Activated effector memory CD4-positive, alpha-beta T cell treated with Interleukin-2 at 50 U/mL for 16 hours (primary cell): ENCODE measurements at regions not wholly inside any gene's neighbourhood (a gene's known extent, or its start where the extent isn't known, plus 50 kb on each side); places are given as distances from the start of the nearest gene placed in this dataset.

Experiments
- DNase-seq: peaks from one replicate; pipeline ENCODE4 v3.0.0-alpha.2; 2020

DNA sequence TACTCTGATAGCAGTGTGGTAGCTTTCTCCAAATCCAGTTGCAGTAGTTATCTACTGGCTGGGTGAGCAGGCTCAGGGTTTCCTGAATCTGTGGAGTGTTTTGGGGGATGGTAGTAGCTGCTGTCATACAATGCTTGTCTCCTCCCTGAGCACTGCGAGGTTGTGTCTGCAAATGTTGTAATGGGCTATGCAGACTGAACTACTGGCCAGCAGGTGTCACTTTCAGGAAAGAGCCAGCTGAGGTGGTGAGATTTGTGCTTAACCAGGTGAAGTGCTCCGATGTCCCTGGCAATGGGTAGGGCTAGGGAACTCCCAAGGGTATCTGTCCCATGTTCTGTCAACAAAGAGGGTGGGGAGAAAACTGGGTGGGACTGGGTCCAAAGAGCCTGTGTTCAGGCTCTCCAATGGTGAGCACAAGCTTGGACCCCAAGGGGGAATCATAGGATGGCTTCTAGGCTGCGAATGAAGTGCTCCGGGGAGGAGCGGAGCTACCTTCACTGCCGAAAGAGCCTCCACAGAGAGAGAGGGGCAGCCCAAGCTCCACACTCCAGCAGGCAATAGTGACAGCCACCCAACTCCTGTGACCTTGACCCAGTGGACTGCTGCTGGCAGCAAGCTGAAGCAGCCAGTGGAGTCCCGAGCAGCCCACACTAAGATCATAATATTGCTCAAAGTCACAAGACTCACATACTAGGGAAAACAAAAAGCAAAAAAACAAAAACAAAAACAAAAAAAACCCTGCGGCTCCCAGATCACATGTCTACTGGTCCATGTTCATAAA is 1324.0 kb upstream of the USP15 start:
- DNase-seq, result no peak

DNA sequence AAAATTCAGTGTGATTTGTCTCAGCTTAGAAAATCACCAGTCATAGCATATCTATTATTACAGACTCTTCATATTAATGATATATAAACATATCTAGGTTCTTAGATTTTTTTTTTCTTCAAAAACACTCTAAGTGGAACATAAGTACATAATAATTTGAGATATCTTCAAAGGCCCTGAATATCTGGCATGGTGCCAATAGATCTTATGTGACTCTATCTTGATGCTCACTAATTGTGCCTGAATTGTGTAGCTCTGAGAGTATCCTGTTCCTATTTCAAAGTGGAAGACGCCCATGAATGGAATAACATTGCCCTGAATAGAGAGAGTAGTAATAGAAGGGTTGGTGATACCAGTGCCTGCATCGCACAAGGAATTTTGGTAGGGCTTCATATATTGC is 1312.7 kb upstream of the USP15 start:
- no peak for DNase-seq

- DNase-seq, result no peak
These were observed 1293.1 kb upstream of the USP15 start for GRCh38 chr12:60967128-60967527.

GRCh38 chr12:60977966-60978365 is 1282.2 kb upstream of the USP15 start:
- DNase-seq, result no peak

- DNase-seq, result no peak
These were observed 1279.6 kb upstream of the USP15 start for GRCh38 chr12:60980558-60980957.

GRCh38 chr12:60981473-60981872 is 1278.7 kb upstream of the USP15 start:
- no peak for DNase-seq

GRCh38 chr12:60992087-60992486 is 1268.1 kb upstream of the USP15 start:
- DNase-seq, result no peak

- DNase-seq, result no peak
These were observed 1264.9 kb upstream of the USP15 start for GRCh38 chr12:60995256-60995825.

DNA sequence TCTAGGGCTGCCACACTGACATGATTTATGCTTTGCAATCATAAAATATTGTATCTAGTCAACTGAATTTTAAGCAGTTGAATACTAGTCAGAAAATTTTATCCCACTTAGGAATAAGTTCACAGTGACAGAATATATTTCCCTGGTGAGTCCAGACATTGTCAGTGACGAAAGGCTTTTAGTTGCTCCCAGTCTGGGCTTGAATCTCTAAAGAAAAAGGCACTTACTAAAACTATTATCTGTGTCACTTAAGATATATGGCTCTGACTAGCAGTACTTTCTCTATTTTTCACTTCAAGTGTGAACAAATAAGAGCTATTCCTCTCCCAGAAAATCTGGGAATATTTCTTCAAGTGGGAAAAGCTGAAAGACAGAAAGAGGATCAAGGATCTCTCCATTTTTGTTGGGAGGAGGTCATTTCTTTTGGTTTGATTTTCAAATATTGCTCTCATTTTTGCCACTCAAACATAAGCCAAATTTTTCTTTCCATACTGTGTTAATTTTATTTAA is 1262.3 kb upstream of the USP15 start:
- DNase-seq, result no peak

DNA sequence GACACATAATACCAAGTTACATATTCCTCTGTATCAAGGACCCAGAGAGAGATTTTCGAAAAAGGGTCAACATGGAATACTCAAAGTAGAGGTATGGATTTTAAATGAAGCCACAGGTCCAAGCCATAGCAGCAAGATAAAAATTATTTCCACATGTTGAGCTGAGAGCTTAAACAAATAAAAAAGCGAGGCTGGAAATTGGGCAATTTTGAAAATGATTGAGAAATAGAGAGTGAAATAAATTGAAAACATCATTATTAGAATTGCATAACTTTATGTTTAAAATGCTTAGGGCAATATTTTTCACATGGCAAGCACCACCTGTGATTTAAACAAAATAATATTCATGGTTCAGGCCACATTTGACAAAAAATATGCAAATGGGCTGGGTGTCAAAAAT is 1251.0 kb upstream of the USP15 start:
- no peak for DNase-seq

DNA sequence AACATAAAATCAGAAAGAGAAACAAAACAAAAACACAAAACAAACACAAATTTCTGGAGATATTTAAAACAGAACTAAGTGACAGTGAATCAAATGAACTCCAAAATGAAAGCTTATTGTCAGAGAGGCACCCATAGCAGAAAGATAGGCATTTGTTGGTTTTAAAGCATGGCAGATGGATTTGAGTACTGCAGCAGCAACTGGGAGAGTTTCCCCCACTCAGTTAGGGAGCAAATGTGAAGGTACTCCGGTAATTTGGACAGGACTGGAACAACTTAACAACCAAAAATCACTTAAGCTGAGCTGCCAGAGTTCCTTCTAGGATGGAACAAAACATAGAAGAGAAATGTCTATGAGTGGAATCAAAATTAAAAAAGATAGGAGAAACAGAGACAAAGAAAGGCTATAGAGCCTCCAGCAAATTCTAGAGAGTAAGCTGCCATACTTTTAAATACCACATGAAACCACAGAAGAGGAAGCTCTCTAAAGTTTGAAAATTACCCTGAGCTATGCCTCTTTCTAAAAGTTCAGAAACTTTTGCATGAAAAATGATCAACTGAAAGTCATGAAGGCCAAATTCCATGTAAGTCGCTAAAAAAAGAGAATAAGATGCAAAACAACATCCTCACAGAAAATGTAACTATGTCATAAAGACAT is 1248.3 kb upstream of the USP15 start:
- DNase-seq, result no peak

DNA sequence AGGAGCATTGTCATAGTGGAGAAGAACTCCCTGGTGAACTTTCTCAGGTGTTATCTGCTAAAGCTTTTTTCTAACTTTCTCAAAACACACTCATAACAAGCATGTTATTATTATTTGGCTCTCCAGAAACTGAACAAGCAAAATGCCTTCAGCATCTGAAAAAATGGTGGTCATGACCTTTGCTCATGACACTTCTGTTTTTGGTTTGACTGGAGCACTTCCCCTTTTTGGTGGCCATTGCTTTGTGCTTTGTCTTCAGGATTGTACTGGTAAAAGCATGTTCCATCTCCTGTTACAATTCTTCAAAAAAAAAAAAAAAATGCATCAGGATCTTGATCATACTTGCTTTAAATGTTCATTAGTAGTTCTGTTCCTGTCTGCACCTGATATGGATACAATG is 1241.6 kb upstream of the USP15 start:
- DNase-seq, result no peak

DNA sequence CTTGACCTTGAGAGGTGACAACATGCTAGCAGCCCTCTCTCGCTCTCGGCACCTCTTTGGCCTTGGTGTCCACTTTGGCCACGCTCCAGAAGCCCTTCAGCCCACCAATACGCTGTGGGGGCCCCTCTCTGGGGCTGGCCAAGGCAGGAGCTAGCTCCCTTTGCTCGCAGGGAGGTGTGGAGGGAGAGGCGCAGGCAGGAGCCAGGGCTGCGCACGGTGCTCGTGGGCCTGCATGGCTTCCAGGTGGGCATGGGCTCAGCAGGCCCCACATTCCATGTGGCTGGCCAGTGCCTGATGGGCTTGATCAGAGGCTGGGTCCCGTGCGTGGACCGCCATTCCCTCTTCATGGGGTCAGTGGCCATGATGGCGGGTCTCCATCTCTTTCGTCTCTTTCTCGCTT is 1237.0 kb upstream of the USP15 start:
- no peak for DNase-seq

GRCh38 chr12:61029516-61029915 is 1230.7 kb upstream of the USP15 start:
- no peak for DNase-seq

DNA sequence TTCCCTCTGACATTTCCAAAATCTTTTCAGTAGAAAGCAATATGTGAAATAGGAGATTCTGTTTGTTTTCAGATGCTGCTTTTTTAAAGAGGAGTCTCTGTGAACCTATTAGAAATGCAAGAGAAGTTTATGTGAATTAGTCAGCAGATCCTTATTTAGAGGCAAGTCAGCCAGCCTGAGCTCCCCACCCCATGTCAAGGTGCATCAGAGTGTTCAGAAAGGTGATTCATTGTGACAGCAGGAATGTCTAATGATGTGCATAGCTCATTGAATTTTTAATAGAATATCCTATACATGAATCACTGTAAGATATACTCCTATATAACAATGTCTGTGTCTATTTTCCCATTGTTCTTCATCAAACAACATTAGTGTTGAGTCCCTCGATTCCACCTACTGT is 1222.4 kb upstream of the USP15 start:
- DNase-seq, result no peak

DNA sequence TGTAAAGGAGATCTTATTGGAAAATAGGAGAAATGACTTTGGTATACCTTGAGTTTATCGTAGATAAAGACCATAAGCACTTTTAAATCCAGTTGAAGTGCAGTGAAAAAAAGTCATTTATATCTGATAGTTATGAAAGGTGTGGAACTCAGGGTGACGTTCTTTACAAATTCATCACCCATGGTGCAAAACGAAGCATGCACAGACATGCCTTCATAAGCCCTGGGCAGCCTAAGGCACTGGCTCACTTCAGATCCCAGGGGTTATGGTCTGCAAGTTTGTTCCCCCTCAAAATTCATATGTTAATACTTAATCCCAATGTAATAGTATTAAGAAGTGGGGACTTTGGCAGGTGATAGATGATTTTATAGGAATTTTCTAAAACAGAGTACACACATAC is 1216.4 kb upstream of the USP15 start:
- no peak for DNase-seq

GRCh38 chr12:61044766-61045165 is 1215.4 kb upstream of the USP15 start:
- DNase-seq, result no peak

DNA sequence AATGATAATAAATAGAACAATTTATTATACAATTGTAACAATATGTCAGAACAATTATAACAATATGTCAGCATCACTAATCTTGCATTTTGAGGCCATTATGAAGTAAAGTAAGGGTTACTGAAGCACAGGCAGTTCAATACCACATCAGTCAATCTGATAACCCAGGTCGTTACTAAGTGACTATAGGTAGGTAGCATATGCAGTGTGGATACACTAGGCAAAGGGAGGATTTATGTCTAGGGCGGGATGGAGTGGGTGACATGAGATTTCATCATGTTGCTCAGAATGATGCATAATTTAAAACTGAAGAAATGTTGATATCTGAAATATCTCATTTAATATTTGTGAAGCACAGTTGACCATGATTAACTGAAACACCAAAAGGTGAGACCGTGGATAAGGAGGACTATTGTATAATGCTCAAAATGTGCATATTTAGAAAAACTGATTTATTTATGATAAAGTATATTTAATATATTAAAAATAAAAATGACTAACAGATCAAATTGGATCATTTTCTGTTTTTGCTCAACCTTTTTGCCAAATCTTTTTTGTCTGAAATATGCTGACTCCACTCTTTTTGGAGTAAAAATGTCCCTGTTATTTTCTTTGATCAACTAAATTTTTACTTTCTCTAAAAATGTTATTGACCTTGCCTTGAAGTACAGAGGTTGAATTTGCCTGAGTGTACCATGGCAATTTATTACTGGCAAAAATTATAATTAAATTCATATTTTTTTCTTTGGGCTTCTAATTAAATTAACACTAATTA is 1189.4 kb upstream of the USP15 start:
- no peak for DNase-seq

DNA sequence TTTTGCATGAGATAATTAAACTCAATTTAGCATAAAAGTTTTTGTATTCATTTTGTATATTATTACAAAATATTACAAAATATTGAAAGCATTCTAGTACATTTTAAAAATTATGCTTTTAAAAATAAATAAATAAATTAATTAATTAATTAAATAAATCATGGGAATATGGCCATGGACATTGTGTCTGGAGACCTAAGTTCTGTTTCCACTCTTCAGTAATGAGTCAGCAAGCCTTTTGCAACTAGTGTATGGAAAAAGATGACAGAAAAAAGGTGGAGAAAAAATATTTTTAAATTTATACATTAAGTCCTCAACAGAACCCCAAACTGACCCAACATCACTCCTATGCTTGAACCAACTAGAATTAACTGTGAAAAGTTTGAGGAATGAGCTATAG is 1187.5 kb upstream of the USP15 start:
- DNase-seq, result no peak

DNA sequence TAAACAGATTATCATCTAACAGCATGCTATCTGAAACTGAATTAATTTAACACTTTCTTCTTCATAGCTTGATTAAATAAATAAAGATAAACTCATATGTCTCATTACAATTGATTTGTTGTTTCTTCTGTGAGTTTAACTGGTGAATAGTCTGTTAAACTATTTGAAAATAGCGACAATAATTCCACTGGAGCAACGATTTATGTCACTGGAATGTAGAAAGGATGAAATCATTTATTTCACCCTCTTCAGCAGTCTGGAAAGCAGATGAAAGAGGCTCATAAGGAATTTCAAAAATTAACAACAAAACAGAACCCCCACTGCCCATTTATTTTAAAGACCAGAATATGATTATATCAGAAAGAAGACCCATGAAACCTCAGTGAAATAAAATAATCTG is 1165.1 kb upstream of the USP15 start:
- no peak for DNase-seq

DNA sequence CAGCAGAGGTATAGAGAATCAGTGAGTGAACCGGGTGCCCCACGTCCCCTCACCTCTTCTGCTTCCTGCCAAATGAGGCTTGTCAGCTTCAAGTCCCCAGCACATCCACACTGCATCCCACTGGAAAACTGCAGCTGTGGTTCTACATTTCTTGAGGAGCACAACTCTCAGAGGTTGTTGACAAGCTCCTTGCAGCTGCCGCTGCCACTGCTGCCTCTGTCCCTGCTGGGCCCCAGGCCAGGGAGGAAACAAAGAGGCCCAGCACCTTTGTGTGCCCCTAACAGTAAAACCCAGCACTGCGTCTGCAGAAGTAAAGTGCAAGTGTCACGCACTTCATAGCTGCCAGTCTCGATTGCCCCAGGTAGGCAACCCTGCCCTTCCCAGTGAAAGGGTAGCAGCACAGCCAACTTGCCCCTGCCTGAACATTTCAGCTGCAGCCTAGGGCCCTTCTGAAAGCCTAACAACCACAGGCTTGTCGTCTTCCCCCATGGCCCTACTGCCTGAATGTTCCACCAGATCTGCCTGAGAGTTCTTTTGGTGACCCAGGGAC is 1162.1 kb upstream of the USP15 start:
- DNase-seq, result no peak

- no peak for DNase-seq
These were observed 1153.1 kb upstream of the USP15 start for GRCh38 chr12:61107118-61107517.

GRCh38 chr12:61111218-61111617 is 1149.0 kb upstream of the USP15 start:
- no peak for DNase-seq
